ENCODE measurements at regions not wholly inside any gene's neighbourhood (a gene's known extent, or its start where the extent isn't known, plus 50 kb on each side); places are given as distances from the start of the nearest gene placed in this dataset.
"Not testable (repeated sequence)": the region's sequence is repeated elsewhere in the genome, so short reads cannot be mapped to it uniquely, and the experiment has no call there.

- Histone ChIP-seq H3K27me3 (ENCODE audit: control insufficient read depth, insufficient read depth, low read length) (no peaks in the 10 kb centered on the region), H3K36me3 (ENCODE audit: control insufficient read depth, insufficient read depth, low read length) (no peaks in the 10 kb centered on the region), H3K4me3 (ENCODE audit: low read depth, low read length) (no peak overlapping the region)
- no peak for FAIRE-seq
- DNase-seq (ENCODE audit: low read depth) = no peak
- no peak for TF ChIP-seq CTCF (IDR thresholded peaks at IDR 0.05; ENCODE audit: insufficient read depth, low read length, severe bottlenecking)
Measured at GRCh38 chr4:169330095-169330494, 59.3 kb upstream of the SH3RF1 start.

GRCh38 chr4:169327951-169328350 is 57.2 kb upstream of the SH3RF1 start:
- DNase-seq (ENCODE audit: low read depth) (no peak), FAIRE-seq (no peak)
- no peak overlapping the region for H3K4me3 ChIP-seq (ENCODE audit: low read depth, low read length)
- no peak for TF ChIP-seq CTCF (IDR thresholded peaks at IDR 0.05; ENCODE audit: insufficient read depth, low read length, severe bottlenecking)
- no peaks in the 10 kb centered on the region for H3K27me3 ChIP-seq (ENCODE audit: control insufficient read depth, insufficient read depth, low read length)
- H3K36me3 ChIP-seq (ENCODE audit: control insufficient read depth, insufficient read depth, low read length) = no peaks in the 10 kb centered on the region

DNA sequence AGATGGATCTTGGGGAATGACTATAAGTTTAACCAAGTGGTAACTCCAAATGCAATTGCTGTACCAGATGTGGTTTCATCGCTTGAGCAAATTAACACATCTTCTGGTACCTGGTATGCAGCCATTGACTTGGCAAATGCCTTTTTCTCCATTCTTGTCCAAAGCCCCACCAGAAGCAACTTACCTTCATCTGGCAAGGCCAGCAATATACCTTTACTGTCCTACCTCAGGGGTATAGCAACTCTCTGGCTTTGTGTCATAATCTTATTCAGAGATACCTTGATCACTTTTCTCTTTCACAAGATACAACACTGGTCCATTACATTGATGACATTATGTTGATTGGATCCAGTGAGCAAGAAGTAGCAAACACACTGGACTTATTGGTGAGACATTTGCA is 53.2 kb upstream of the SH3RF1 start:
- FAIRE-seq; H3K36me3 ChIP-seq (ENCODE audit: control insufficient read depth, insufficient read depth, low read length); H3K4me3 ChIP-seq (ENCODE audit: low read depth, low read length); H3K27me3 ChIP-seq (ENCODE audit: control insufficient read depth, insufficient read depth, low read length); DNase-seq (ENCODE audit: low read depth): not testable (repeated sequence)

DNA sequence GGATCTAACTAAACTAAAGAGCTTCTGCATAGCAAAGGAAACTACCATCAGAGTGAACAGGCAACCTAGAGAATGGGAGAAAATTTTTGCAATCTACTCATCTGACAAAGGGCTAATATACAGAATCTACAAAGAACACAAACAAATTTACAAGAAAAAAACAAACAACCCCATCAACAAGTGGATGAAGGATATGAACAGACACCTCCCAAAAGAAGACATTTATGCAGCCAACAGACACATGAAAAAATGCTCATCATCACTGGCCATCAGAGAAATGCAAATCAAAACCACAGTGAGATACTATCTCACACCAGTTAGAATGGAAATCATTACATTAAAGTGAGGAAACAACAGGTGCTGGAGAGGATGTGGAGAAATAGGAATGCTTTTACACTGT is 52.1 kb upstream of the SH3RF1 start:
- not testable (repeated sequence) for H3K4me3 ChIP-seq (ENCODE audit: low read depth, low read length); FAIRE-seq; H3K27me3 ChIP-seq (ENCODE audit: control insufficient read depth, insufficient read depth, low read length); DNase-seq (ENCODE audit: low read depth); H3K36me3 ChIP-seq (ENCODE audit: control insufficient read depth, insufficient read depth, low read length)
